Upper lobe of left lung (tissue), 4 donors: ENCODE measurements at regions not wholly inside any gene's neighbourhood (a gene's known extent, or its start where the extent isn't known, plus 50 kb on each side); places are given as distances from the start of the nearest gene placed in this dataset.

Experiments used
- POLR2A ChIP-seq, 4 donors: fragments of 450-650 bp; IDR thresholded peaks; one replicate each; pipeline ENCODE4 v1.5.1; 2016 to 2017; ENCODE audit warnings: antibody characterized with exemption in 4 of 4, mild to moderate bottlenecking in 2 of 4
- TF ChIP-seq, protein P1 (sequence below), 6 experiments: fragments of 450-650 bp in 4 of 6; fragments of 200-600 bp in 2 of 6; sonication (generic) in 2 of 6; IDR thresholded peaks; one replicate each; pipeline ENCODE4 v1.5.1; 2016 to 2019; ENCODE audit warnings: antibody characterized with exemption in 6 of 6

DNA sequence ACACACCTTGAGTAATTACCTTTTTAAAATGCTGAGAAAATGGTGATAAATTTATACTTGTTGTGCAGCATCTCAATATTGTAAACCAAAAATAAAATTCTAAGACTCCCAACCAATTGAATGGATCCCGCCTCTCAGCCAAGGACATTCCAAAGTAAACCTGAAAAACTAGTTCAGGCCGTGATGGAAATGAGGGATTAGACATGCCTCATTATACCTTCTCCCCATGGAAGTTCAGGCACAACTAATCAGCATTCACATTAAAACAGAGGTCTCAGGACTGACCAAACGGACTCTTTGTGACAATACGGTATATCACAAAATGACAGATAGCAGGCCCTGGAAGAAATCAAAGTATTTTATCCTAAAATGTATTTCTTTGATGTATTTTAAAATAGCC lies 907.4 kb upstream of the RAG2 start:
- TF ChIP-seq, protein P1, sequence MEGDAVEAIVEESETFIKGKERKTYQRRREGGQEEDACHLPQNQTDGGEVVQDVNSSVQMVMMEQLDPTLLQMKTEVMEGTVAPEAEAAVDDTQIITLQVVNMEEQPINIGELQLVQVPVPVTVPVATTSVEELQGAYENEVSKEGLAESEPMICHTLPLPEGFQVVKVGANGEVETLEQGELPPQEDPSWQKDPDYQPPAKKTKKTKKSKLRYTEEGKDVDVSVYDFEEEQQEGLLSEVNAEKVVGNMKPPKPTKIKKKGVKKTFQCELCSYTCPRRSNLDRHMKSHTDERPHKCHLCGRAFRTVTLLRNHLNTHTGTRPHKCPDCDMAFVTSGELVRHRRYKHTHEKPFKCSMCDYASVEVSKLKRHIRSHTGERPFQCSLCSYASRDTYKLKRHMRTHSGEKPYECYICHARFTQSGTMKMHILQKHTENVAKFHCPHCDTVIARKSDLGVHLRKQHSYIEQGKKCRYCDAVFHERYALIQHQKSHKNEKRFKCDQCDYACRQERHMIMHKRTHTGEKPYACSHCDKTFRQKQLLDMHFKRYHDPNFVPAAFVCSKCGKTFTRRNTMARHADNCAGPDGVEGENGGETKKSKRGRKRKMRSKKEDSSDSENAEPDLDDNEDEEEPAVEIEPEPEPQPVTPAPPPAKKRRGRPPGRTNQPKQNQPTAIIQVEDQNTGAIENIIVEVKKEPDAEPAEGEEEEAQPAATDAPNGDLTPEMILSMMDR (IDR thresholded peaks at IDR 0.05), result no peak
- no peak for TF ChIP-seq POLR2A (IDR thresholded peaks at IDR 0.05)
